ENCODE measurements at regions not wholly inside any gene's neighbourhood (a gene's known extent, or its start where the extent isn't known, plus 50 kb on each side); places are given as distances from the start of the nearest gene placed in this dataset.

DNA sequence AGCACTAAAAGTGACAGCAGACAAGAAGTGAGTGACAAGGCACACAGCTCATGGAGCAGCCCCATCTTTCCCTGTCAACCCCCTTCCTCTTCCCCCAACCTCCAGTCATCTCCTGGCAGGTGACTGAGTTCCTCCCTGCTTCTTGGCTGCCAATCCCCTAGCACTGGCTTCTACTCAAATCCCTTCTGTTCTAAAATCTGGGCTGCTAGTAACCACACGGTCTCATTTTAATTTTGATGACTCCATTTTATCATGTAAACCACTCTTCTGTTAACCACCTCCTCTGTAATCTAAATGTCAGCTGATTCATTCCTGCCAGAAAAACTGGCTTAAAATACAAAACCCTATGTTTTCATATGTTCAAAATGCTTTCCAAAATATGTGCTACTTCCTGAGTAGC lies 419.8 kb upstream of the MON1B start:
- TF ChIP-seq, protein P1, sequence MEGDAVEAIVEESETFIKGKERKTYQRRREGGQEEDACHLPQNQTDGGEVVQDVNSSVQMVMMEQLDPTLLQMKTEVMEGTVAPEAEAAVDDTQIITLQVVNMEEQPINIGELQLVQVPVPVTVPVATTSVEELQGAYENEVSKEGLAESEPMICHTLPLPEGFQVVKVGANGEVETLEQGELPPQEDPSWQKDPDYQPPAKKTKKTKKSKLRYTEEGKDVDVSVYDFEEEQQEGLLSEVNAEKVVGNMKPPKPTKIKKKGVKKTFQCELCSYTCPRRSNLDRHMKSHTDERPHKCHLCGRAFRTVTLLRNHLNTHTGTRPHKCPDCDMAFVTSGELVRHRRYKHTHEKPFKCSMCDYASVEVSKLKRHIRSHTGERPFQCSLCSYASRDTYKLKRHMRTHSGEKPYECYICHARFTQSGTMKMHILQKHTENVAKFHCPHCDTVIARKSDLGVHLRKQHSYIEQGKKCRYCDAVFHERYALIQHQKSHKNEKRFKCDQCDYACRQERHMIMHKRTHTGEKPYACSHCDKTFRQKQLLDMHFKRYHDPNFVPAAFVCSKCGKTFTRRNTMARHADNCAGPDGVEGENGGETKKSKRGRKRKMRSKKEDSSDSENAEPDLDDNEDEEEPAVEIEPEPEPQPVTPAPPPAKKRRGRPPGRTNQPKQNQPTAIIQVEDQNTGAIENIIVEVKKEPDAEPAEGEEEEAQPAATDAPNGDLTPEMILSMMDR (IDR thresholded peaks at IDR 0.05; ENCODE audit: insufficient read depth, low read length, poor library complexity, severe bottlenecking), result no peak
- TF ChIP-seq EZH2phosphoT487 (conservative IDR thresholded peaks at IDR 0.05; ENCODE audit: low read length), result no peak

All from SU-DHL-6 (cell line).